Gastrocnemius medialis (tissue), 4 donors: ENCODE measurements at regions not wholly inside any gene's neighbourhood (a gene's known extent, or its start where the extent isn't known, plus 50 kb on each side); places are given as distances from the start of the nearest gene placed in this dataset.

ENCODE experiments used
- ATAC-seq, 2 donors: fragments of 150-250 bp; one replicate each; pipeline ENCODE4 v1.9.1; 2016
- DNase-seq, 2 donors: peaks; one replicate each; pipeline ENCODE4 v3.0.0-alpha.2; 2019
- H3K27ac ChIP-seq, 4 donors: fragments of 200-600 bp; sonication (generic); 1 replicate in 1 of 4; 2 replicates in 3 of 4; pipeline ENCODE4 v1.5.1; 2016 to 2018; ENCODE audit warnings: mild to moderate bottlenecking in 2 of 4, moderate library complexity in 1 of 4
- H3K27me3 ChIP-seq, 3 donors: fragments of 200-600 bp; sonication (generic) in 2 of 3; 1 replicate in 1 of 3; 2 replicates in 2 of 3; pipeline versions ENCODE4 v1.5.1 to v1.6.0; 2016 to 2019; ENCODE audit warnings: mild to moderate bottlenecking in 1 of 3, moderate library complexity in 1 of 3
- H3K36me3 ChIP-seq, 2 donors: fragments of 200-600 bp; sonication (generic) in 1 of 2; one replicate each; pipeline ENCODE4 v1.5.1; 2017 to 2018
- H3K4me1 ChIP-seq, 2 donors: fragments of 200-600 bp; sonication (generic) in 1 of 2; one replicate each; pipeline ENCODE4 v1.5.1; 2016 to 2017; ENCODE audit warnings: mild to moderate bottlenecking in 2 of 2
- H3K4me3 ChIP-seq, 4 donors: fragments of 200-600 bp; sonication (generic) in 3 of 4; 1 replicate in 1 of 4; 2 replicates in 3 of 4; pipeline ENCODE4 v1.5.1; 2016 to 2019; ENCODE audit warnings: mild to moderate bottlenecking in 2 of 4
- H3K9me3 ChIP-seq, 3 donors: fragments of 200-600 bp; sonication (generic) in 2 of 3; 1 replicate in 1 of 3; 2 replicates in 2 of 3; pipeline ENCODE4 v1.5.1; 2016 to 2019
- POLR2A ChIP-seq, 2 donors: fragments of 450-650 bp; IDR thresholded peaks; one replicate each; pipeline ENCODE4 v1.6.1; 2017; ENCODE audit warnings: antibody characterized with exemption in 2 of 2, mild to moderate bottlenecking in 2 of 2, moderate library complexity in 2 of 2
- in situ Hi-C, 4 donors: fragments of 200-750 bp; cut with MboI; loops; one replicate each; pipeline versions ENCODE4 v1.15.0 to v1.8.0; 2017; ENCODE audit warnings: low sequenced_read_pairs in 4 of 4
- intact Hi-C: fragments of 100-400 bp; cut with DNase I; formaldehyde crosslinking; loops from one replicate; pipeline ENCODE4 v1.15.1; 2023; ENCODE audit warnings: low total_unique reads
- TF ChIP-seq, protein P1 (sequence below), 5 experiments: fragments of 450-650 bp in 3 of 5; fragments of 200-600 bp in 2 of 5; sonication (generic) in 2 of 5; IDR thresholded peaks in 4 of 5; conservative IDR thresholded peaks in 1 of 5; 1 replicate in 4 of 5; 2 replicates in 1 of 5; pipeline ENCODE4 v1.5.1; 2016 to 2019; ENCODE audit warnings: antibody characterized with exemption in 5 of 5, mild to moderate bottlenecking in 3 of 5, moderate library complexity in 3 of 5

DNA sequence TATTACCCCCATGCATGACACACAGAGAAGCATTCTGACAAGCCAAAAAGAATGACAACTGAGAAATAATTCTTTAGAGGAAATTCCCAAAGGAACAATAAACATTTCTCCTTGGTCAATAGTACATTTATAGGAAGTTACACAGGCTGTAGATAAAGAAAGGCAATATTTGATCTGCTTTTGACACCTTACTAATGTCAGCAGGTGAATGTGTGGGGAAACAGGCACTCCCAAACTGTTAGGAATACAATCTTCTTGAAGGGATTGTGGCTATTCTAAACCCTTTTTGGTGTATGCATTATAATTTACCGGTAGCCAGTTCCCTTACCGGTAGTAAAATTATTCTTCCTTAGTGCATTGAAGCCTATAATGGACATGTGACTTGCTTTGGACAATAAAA is 116.1 kb upstream of the FTMT start:
- no peak for ATAC-seq

DNA sequence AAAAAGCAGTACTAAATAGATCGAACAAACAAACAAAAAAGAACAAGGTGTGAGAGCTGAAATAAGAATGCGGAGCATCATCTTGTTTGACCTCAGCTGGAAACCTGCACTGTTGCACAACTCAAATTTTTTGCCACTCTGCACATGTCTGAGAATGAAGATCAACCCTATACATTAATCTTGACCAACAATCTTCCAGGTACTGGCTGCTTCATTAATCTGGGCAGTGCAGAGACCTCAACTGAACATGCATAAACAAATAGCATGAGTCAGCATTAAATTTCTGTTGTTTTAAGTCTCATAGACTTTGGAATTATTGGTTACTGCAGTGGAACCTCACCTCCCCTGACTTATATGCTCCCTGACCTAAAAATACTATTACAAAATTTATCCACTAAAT is 114.6 kb upstream of the FTMT start:
- no peaks in the 10 kb centered on the region for H3K36me3 ChIP-seq
- H3K9me3 ChIP-seq = peaks cover 0 to 4% (median 0%) of the 10 kb centered on the region in 3 donors
- no peak for ATAC-seq
- no peaks in the 10 kb centered on the region for H3K4me1 ChIP-seq
- intact Hi-C loops = no loop called here
- in situ Hi-C loops = no loop called here
- H3K27ac ChIP-seq = no peak overlapping the region
- no peak for DNase-seq
- H3K4me3 ChIP-seq = no peak overlapping the region
- TF ChIP-seq POLR2A (IDR thresholded peaks at IDR 0.05) = no peak
- TF ChIP-seq, protein P1, sequence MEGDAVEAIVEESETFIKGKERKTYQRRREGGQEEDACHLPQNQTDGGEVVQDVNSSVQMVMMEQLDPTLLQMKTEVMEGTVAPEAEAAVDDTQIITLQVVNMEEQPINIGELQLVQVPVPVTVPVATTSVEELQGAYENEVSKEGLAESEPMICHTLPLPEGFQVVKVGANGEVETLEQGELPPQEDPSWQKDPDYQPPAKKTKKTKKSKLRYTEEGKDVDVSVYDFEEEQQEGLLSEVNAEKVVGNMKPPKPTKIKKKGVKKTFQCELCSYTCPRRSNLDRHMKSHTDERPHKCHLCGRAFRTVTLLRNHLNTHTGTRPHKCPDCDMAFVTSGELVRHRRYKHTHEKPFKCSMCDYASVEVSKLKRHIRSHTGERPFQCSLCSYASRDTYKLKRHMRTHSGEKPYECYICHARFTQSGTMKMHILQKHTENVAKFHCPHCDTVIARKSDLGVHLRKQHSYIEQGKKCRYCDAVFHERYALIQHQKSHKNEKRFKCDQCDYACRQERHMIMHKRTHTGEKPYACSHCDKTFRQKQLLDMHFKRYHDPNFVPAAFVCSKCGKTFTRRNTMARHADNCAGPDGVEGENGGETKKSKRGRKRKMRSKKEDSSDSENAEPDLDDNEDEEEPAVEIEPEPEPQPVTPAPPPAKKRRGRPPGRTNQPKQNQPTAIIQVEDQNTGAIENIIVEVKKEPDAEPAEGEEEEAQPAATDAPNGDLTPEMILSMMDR (IDR thresholded peaks at IDR 0.05 in 4 of 5, conservative IDR thresholded peaks at IDR 0.05 in 1 of 5) = no peak
- no peaks in the 10 kb centered on the region for H3K27me3 ChIP-seq

More for the DNA sequence above, 116.1 kb upstream of the FTMT start:
- Histone ChIP-seq H3K4me3 (no peak overlapping the region), H3K27ac (no peak overlapping the region), H3K36me3 (no peaks in the 10 kb centered on the region), H3K27me3 (no peaks in the 10 kb centered on the region), H3K4me1 (peaks cover 0 to 2% of the 10 kb centered on the region in 2 donors), H3K9me3 (peaks cover 0 to 4% (median 0%) of the 10 kb centered on the region in 3 donors)
- TF ChIP-seq POLR2A (IDR thresholded peaks at IDR 0.05) = no peak
- TF ChIP-seq, protein P1 (IDR thresholded peaks at IDR 0.05 in 4 of 5, conservative IDR thresholded peaks at IDR 0.05 in 1 of 5) = no peak
- in situ Hi-C loops = no loop called here
- no peak for DNase-seq
- intact Hi-C loops = no loop called here

DNA sequence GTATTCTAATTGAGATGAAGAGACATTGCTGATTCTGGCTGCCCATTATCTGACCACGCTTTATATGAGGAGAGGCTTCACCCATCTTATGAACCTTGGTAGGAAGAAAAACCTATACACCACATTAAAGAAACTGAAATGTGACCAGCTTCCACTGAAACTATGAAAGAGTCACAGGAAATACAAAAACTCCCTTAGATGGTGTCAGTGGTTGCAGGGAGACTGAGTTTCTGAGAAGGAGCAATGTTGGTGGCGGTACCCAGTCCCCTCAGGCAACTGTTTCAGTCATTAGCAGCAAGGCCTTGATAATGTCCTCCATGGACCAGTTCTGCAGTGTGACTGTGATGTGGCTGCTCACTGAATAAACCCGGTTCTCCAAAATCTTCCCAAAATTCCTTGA is 110.5 kb upstream of the FTMT start:
- Histone ChIP-seq H3K9me3 (peaks cover 0 to 4% (median 0%) of the 10 kb centered on the region in 3 donors), H3K36me3 (no peaks in the 10 kb centered on the region), H3K4me1 (no peaks in the 10 kb centered on the region), H3K27ac (no peak overlapping the region), H3K4me3 (no peak overlapping the region), H3K27me3 (no peaks in the 10 kb centered on the region)
- TF ChIP-seq, protein P1 (IDR thresholded peaks at IDR 0.05 in 4 of 5, conservative IDR thresholded peaks at IDR 0.05 in 1 of 5) = no peak
- no peak for TF ChIP-seq POLR2A (IDR thresholded peaks at IDR 0.05)
- in situ Hi-C loops = no loop called here
- no peak for ATAC-seq
- no peak for DNase-seq
- intact Hi-C loops = no loop called here

DNA sequence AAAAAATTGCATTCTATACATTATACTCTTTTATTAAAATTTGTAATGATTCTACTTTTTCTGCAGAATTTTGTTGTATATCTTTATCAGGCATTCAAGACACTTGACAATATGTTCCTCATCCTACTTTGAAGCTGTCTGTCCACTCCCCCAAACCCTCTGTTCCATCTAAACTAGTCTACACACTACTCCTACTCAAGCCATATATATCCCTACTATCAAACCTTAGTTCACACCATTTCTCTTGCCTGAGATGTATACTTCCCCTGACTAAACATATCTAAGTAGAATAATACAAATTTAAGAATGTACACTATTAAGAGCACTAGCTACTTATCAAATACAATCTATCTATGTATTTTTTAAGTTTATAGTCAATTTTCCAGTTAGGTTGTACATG is 107.1 kb upstream of the FTMT start:
- no peaks in the 10 kb centered on the region for H3K27me3 ChIP-seq
- no peak overlapping the region for H3K4me3 ChIP-seq
- intact Hi-C loops (no loop called here), in situ Hi-C loops (no loop called here)
- TF ChIP-seq POLR2A (IDR thresholded peaks at IDR 0.05) = no peak
- TF ChIP-seq, protein P1 (IDR thresholded peaks at IDR 0.05 in 4 of 5, conservative IDR thresholded peaks at IDR 0.05 in 1 of 5) = no peak
- H3K9me3 ChIP-seq = peaks cover 0 to 4% (median 0%) of the 10 kb centered on the region in 3 donors
- H3K27ac ChIP-seq = no peak overlapping the region
- no peak for ATAC-seq
- DNase-seq = no peak
- no peaks in the 10 kb centered on the region for H3K36me3 ChIP-seq
- no peaks in the 10 kb centered on the region for H3K4me1 ChIP-seq

DNA sequence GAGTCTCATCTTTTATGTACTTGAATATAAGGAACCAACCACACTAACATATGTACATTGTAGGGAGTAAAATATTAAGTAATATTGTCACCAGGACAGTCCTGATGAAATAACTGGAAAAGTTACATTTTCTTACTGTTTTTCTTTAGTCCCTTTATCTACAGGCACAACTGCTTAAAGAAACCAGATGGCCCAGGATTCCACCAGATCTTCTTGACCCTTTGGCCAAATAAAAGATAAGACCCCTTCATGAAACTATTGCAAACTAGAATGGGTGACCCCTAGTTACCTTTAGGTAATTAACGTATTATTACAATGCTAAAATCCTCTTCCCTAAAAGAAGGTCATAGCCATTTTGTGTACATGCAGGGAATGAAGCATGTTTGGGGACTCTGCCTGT is 106.3 kb upstream of the FTMT start:
- TF ChIP-seq POLR2A (IDR thresholded peaks at IDR 0.05) = no peak
- TF ChIP-seq, protein P1 (IDR thresholded peaks at IDR 0.05 in 4 of 5, conservative IDR thresholded peaks at IDR 0.05 in 1 of 5) = no peak
- ATAC-seq (no peak), DNase-seq (no peak)
- H3K4me3 ChIP-seq = no peak overlapping the region
- in situ Hi-C loops = no loop called here
- intact Hi-C loops = no loop called here
- H3K36me3 ChIP-seq = no peaks in the 10 kb centered on the region
- H3K27ac ChIP-seq = no peak overlapping the region
- no peaks in the 10 kb centered on the region for H3K4me1 ChIP-seq
- H3K9me3 ChIP-seq = no peaks in the 10 kb centered on the region
- no peaks in the 10 kb centered on the region for H3K27me3 ChIP-seq
